NCI-H187 (cell line): ENCODE measurements at regions not wholly inside any gene's neighbourhood (a gene's known extent, or its start where the extent isn't known, plus 50 kb on each side); places are given as distances from the start of the nearest gene placed in this dataset.
A peak's percentile ranks its signal among the peaks of the same experiment; 100 is the strongest.

Source experiments
- DNase-seq, 2 experiments: peaks; one replicate each; lab custom pipeline; 2025; lab: John Stamatoyannopoulos, UW

- DNase-seq = no peak
Measured at GRCh38 chr7:136067277-136067676, 90.1 kb upstream of the MTPN start.

GRCh38 chr7:136066304-136067143 lies 89.4 kb upstream of the MTPN start:
- no peak for DNase-seq

DNA sequence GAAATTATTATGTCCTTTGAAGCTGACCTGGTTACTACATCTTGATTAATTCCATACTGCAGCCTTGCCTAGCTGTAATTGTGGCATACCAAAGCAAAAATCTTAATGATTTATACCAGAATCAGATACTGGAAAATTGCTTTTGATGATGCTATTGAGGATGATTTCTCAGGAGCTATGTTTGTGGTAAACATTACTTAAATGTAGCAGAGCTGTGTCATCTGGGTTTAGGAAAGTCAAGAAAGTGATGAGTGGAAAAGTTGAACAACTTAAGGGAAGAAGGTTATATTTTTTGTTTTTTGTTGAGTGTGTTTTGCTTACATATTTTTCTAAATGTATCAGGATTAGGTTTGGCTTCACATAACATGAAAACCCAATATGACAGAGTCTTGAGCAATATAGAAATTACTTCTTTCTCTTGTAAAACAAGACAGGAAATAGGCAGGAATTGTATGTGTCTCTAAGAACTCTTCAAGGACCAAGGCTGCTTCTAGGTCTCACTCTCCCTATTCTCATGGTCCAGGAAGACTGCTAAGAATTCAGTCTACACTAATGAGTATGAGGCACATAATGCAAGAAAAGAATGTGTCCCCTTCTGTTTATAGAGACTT lies 87.6 kb upstream of the MTPN start:
- no peak for DNase-seq

DNA sequence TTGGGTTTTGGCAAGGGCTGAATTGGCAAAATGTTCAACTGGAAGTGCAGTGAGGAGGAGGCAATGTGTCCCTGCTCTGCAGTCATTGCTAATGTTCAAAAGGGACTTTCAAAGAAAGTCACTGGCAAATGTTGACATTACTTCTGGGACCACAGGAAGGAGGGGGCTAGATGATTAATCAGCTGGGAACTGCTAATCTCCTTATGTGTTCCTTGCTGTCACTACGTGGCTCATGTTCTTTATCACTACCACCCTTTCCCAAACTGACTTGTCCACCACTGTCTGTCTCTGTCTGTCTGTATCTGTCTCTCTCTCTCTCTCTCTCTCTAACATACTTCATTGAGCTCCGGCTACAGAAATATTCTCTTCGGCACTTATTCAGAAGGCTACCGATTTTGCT lies 86.9 kb upstream of the MTPN start:
- DNase-seq = no peak

DNA sequence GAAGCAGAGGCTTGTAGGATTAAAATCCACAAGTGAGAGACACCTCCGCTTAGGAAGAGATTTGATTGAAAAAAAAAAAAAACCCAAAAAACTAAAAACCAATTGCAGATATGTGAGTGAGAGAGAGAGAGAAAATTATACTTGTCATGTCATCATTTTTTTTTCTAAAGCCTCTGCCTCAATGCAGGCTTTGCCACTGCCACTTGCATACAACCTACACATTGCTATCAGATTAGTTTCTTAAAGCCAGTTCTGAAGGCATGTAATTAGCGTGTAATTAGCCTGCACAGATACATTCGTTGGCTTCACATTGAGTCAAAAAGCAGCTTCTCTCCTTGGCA lies 86.1 kb upstream of the MTPN start:
- DNase-seq = no peak

DNA sequence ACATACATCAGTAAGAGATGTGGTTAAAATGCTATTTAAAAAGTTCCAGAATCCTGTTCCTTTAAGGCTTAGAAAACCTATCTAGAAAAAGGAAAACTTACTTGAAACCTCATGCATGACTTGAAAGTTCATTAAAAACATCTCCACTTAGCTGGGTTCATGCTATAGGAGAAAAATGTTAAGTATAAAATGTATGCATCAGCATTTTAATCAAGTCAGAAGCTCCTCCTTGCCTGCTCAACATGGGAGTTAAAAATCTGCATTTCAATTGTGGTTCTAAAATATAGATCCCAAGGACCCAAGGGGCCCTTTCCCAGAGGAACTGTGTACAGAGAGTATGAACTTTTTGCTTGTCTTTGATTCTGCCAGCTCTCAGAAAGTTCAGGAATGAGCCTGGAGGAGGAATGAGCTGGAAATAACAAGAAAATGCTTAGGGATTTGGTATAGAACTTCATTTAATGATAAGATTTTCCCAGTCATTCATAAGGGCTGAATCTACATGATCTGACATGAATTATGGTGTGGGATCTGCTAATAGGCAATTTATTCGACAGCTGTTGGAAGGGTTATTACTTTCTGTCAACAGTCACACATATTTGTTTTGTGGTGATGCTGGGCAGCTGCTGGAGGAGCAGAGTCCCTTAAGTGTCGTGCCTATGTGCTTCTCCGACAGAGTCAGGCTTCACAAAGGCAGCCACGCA lies 85.6 kb upstream of the MTPN start:
- DNase-seq = peak in 1 of 2 experiments; percentile 49

DNA sequence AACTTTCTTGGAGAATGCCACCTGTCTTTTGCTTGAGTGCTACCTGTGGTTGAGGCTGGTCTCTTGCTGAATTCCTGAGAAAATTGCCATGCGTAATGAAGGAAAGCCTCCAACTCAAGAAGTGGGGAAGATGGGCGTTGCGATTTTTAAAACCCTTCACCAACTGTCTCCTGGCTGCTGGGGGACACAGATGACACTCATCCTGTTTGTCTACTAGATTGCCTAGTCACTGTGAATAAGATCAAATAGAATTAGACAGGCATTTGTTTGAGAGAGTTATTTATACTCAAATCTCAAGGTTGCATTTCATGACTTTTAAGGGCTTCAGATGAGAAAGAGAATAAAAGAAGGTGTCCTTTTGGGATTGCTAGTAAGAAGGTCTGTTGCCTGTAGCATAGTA lies 84.3 kb upstream of the MTPN start:
- DNase-seq = no peak

DNA sequence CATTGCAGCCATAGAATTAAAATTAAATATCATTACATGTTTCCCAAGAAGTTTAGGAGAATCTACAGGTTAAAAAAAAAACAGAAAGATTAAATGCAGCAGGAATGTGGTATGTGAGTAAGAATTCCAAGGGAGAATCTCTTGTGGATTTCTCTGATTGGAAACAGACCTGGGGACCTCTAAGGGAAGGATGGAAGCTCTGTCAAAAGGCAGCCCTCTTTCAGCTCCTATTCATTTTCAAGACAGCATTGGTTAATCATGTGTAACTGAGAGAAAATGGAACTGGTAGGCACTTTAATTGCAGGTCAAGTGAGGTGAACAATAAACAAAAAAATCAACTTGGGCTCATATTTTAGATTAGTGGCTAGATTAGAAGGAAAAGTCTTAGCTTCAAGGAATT lies 81.4 kb upstream of the MTPN start:
- DNase-seq = no peak

- DNase-seq = no peak
Measured at GRCh38 chr7:136057509-136057908, 80.3 kb upstream of the MTPN start.

DNA sequence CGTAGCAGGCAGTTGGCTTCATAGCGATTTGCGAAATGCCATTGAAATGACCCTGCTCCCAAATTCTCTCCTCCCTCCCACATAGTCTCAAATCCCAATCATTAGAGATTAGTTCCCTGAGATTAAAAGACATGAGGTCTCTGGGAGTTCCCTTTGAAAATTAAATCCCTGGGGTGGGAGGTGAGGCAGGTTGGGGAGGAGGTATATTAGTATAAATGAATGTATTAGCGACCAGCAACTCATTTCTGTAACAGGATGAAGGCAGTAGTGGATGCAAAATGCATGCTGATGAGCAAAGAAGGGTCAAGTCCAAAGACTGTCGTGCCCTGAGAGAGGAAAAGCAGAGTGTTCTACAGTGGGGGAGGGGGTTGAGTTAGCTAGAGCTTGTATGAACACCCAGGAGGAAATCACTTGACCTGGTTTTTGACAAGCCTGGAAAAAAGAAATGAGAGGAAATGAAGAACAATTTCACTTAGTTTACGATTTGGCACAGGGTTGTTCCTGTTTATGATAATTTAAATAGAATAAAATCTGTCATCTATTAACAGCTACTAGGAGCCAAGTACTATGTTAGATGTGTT lies 79.6 kb upstream of the MTPN start:
- DNase-seq = no peak

- no peak for DNase-seq
Measured at GRCh38 chr7:136055266-136055665, 78.1 kb upstream of the MTPN start.

DNA sequence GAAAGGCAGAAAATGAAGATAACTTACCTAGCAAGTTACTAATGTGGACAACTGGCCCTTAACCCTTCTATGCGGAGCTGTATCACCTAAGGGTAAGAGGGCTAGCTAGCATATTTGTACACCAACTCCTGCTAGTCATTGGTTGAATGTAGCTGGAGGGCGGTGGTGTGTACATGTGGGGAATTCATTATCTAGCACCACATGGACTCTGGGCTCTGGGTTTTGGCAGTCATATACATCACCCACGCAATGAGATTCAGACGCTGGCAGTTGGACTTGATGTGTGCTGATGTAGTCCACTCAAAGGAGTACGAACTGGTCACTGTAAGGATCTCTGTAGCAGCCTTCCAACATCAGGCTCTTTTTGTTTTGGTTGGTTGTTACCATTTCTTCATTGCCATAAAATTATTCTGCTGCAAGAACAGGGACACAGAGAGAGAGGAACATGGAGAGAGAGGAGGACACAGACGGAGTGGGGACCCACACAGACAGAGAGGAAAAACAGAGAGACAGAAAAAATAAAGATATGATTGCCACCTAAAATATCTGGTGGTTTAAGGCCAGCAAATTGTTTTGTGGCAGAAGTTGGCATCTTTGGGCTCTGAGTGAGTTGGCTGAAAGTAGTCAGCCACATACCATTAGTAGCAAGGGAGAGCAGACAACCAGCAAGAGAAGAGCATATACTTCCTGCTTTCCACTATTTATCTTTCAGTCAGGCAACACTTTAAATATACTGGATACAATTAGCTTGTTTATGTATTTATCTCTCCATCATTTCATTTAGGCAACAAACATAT lies 76.7 kb upstream of the MTPN start:
- DNase-seq = no peak

DNA sequence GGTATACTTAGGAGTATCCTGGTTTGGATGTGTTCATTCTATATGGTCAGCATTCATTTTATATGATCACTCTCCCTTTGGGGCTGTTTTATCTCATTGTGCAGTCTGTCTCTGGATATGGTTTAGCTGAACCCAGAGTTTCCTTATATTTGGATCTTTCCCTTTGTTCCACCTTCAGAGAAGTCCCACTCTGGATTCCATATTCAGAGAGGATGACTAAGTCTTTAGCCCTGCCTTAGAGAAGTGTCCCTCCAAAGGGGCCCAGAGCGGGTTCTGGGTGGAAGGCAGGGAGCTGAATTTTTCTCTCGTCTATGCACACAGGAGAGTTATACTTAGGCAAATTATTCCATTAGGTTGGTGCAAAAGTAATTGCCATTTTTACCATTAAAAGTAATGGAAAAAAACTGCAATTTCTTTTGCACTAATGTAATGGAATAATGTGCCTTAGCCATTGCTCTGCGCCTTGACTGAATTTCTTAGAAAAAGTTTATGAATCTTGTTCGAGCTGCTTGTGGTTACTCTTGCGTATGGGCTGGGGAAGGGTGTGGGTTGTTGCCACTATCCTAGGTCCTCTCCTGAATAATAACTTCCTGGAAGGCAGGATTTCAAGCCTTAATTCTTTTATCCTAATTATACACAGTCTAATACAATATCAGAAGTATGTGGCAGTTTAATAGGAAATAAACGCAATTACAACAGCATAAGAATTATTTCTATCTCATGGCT lies 74.2 kb upstream of the MTPN start:
- DNase-seq = no peak

GRCh38 chr7:136050462-136050847 lies 73.3 kb upstream of the MTPN start:
- no peak for DNase-seq

DNA sequence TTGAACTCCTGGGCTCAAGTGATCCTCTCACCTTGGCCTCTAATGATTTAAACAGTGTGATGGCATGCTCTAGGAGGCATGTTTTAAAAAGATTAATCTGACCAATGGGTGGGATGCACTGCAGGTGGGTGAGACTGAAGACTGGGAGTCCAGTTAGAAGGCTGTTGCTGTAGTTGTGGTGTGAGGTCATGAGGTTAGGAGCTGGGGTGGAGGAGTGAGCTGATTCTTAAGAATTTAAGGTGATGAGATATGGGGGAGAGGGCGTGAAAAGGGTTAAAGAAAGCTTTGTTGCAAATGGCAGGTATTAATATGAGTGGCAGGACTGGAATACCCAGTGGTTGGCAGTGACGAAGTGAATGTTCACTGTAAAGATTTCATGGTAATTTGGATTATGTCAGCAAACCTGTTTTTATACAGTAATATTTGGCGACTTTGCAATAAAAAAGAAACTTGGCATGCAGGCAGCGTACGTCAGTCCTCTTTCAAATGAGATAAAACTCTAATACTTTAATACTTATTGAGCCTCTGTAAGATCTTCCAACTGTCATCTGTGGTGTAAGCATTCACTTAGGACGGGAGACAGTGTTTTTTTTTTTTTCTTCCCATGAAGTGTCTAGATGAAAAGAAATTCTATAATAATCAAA lies 72.8 kb upstream of the MTPN start:
- no peak for DNase-seq

DNA sequence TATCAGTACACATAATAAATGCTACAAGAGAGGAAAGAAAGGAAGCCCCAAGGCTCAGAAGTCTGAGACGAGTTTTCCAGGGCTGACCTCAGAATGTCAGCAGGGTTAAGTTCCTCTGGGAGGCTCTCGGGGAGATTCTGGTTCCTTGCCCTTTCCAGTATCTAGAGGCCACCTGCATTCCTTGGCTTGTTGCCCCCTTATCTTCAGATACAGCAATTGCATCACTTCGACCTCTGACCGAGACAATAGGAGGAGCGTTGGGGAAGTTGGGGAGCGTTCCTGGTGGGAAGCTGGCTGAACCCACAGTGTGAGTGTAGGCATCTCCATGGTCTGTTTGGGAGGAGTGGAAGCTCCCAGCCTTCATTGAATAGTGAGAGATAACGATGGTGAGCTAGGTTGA lies 72.0 kb upstream of the MTPN start:
- no peak for DNase-seq

GRCh38 chr7:136046548-136046947 lies 69.4 kb upstream of the MTPN start:
- DNase-seq = no peak

GRCh38 chr7:136045992-136046391 lies 68.8 kb upstream of the MTPN start:
- DNase-seq = no peak

- DNase-seq = no peak
Measured at GRCh38 chr7:136045181-136045580, 68.0 kb upstream of the MTPN start.

- DNase-seq = no peak
Measured at GRCh38 chr7:136039577-136040345, 62.6 kb upstream of the MTPN start.
